Ishikawa (cell line): ENCODE measurements at regions not wholly inside any gene's neighbourhood (a gene's known extent, or its start where the extent isn't known, plus 50 kb on each side); places are given as distances from the start of the nearest gene placed in this dataset.

Experiments used
- CEBPB ChIP-seq: IDR thresholded peaks from 2 replicates; pipeline ENCODE4 v1.6.1; 2012
- CREB1 ChIP-seq: IDR thresholded peaks from 2 replicates; pipeline ENCODE4 v1.6.1; 2012; ENCODE audit warnings: low read depth
- EGR1 ChIP-seq: IDR thresholded peaks from 2 replicates; pipeline ENCODE4 v1.6.1; 2012
- EP300 ChIP-seq: IDR thresholded peaks from 2 replicates; pipeline ENCODE4 v1.6.1; 2012; ENCODE audit warnings: borderline replicate concordance
- FOXM1 ChIP-seq: IDR thresholded peaks from 2 replicates; pipeline ENCODE4 v1.6.1; 2012; ENCODE audit warnings: low read depth, borderline replicate concordance
- NFIC ChIP-seq: IDR thresholded peaks from 2 replicates; pipeline ENCODE4 v1.6.1; 2012
- RAD21 ChIP-seq: IDR thresholded peaks from 2 replicates; pipeline ENCODE4 v1.6.1; 2012; ENCODE audit warnings: low read depth
- TAF1 ChIP-seq: IDR thresholded peaks from 2 replicates; pipeline ENCODE4 v1.6.1; 2012; ENCODE audit warnings: low read depth, mild to moderate bottlenecking
- TCF12 ChIP-seq: IDR thresholded peaks from 2 replicates; pipeline ENCODE4 v1.6.1; 2012; ENCODE audit warnings: low read depth
- TEAD4 ChIP-seq: IDR thresholded peaks from 2 replicates; pipeline ENCODE4 v1.6.1; 2012
- USF1 ChIP-seq: IDR thresholded peaks from 2 replicates; pipeline ENCODE4 v1.6.1; 2012
- YY1 ChIP-seq: IDR thresholded peaks from 2 replicates; pipeline ENCODE4 v1.6.1; 2012; ENCODE audit warnings: low read depth
- TF ChIP-seq, protein P1 (sequence below): IDR thresholded peaks from 2 replicates; pipeline ENCODE4 v1.6.1; 2012; ENCODE audit warnings: low read depth, mild to moderate bottlenecking
- TF ChIP-seq, protein P2 (sequence below): IDR thresholded peaks from 2 replicates; pipeline ENCODE4 v1.6.1; 2012

- TF ChIP-seq TEAD4 = no peak
- TF ChIP-seq, protein P1, sequence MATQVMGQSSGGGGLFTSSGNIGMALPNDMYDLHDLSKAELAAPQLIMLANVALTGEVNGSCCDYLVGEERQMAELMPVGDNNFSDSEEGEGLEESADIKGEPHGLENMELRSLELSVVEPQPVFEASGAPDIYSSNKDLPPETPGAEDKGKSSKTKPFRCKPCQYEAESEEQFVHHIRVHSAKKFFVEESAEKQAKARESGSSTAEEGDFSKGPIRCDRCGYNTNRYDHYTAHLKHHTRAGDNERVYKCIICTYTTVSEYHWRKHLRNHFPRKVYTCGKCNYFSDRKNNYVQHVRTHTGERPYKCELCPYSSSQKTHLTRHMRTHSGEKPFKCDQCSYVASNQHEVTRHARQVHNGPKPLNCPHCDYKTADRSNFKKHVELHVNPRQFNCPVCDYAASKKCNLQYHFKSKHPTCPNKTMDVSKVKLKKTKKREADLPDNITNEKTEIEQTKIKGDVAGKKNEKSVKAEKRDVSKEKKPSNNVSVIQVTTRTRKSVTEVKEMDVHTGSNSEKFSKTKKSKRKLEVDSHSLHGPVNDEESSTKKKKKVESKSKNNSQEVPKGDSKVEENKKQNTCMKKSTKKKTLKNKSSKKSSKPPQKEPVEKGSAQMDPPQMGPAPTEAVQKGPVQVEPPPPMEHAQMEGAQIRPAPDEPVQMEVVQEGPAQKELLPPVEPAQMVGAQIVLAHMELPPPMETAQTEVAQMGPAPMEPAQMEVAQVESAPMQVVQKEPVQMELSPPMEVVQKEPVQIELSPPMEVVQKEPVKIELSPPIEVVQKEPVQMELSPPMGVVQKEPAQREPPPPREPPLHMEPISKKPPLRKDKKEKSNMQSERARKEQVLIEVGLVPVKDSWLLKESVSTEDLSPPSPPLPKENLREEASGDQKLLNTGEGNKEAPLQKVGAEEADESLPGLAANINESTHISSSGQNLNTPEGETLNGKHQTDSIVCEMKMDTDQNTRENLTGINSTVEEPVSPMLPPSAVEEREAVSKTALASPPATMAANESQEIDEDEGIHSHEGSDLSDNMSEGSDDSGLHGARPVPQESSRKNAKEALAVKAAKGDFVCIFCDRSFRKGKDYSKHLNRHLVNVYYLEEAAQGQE = no peak
- TF ChIP-seq TAF1 = no peak
- TF ChIP-seq YY1 = no peak
- TF ChIP-seq EP300 = no peak
- no peak for TF ChIP-seq CREB1
- no peak for TF ChIP-seq CEBPB
- no peak for TF ChIP-seq RAD21
- TF ChIP-seq, protein P2, sequence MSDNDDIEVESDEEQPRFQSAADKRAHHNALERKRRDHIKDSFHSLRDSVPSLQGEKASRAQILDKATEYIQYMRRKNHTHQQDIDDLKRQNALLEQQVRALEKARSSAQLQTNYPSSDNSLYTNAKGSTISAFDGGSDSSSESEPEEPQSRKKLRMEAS = no peak
- no peak for TF ChIP-seq TCF12
- no peak for TF ChIP-seq USF1
- no peak for TF ChIP-seq NFIC
- TF ChIP-seq FOXM1 = no peak
- no peak for TF ChIP-seq EGR1
Measured at GRCh38 chr4:126976850-126977632, 655.7 kb upstream of the INTU start.
